ENCODE measurements at regions not wholly inside any gene's neighbourhood (a gene's known extent, or its start where the extent isn't known, plus 50 kb on each side); places are given as distances from the start of the nearest gene placed in this dataset.

- H3K4me1 Mint-ChIP-seq (ENCODE audit: unreplicated experiment): peaks cover 6% of the 10 kb centered on the region
- H3K4me3 Mint-ChIP-seq (ENCODE audit: unreplicated experiment): no peak overlapping the region
Observed at GRCh38 chr6:137761487-137761886, 105.6 kb upstream of the TNFAIP3 start.

DNA sequence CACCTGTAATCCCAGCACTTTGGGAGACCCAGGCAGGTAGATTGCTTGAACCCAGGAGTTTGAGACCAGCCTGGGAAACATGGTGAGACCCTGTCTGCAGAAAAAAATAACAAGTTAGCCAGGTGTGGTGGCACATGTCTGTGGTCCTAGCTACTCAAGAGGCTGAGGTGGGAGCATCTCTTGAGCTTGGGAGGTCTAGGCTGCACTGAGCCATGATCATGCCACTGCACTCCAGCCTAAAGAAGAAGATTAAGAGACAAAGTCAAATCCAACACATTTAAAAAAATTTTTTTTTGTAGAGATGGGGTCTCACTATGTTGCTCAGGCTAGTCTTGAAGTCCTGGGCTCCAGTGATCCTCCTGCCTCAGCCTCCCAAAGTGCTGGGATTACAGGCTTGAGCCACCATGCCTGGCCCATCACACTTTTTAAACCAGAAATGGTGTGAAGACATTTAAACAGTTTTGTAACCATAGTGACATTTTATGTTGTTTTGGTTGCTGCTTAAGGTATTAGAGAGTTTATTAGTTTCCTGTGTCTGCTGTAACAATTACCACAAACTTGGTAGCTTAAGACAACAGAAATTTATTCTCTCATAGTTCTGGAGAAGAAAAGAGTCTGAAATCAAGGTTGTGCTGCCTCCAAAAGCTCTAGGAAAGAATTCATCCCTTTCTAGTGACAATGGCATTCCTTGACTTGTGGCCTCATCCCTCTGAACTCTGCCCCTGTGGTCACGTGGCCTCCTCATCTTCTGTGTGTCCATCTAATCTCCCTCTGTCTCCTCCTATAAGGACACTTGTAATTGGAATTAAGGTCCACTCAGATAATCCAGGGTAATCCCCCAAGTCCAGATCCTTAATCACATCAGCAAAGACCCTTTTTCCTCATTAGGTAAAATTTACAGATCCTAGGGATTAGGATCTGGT lies 104.6 kb upstream of the TNFAIP3 start:
- Mint-ChIP-seq H3K36me3 (ENCODE audit: unreplicated experiment) (no peaks in the 10 kb centered on the region), H3K9me3 (ENCODE audit: unreplicated experiment) (peaks cover 5% of the 10 kb centered on the region), H3K27ac (ENCODE audit: unreplicated experiment) (no peak overlapping the region), H3K27me3 (ENCODE audit: unreplicated experiment) (no peaks in the 10 kb centered on the region), H3K4me3 (ENCODE audit: unreplicated experiment) (no peak overlapping the region), H3K4me1 (ENCODE audit: unreplicated experiment) (peaks cover 6% of the 10 kb centered on the region)
- DNase-seq (ENCODE audit: extremely low spot score, unreplicated experiment): no peak
- TF ChIP-seq, protein P1, sequence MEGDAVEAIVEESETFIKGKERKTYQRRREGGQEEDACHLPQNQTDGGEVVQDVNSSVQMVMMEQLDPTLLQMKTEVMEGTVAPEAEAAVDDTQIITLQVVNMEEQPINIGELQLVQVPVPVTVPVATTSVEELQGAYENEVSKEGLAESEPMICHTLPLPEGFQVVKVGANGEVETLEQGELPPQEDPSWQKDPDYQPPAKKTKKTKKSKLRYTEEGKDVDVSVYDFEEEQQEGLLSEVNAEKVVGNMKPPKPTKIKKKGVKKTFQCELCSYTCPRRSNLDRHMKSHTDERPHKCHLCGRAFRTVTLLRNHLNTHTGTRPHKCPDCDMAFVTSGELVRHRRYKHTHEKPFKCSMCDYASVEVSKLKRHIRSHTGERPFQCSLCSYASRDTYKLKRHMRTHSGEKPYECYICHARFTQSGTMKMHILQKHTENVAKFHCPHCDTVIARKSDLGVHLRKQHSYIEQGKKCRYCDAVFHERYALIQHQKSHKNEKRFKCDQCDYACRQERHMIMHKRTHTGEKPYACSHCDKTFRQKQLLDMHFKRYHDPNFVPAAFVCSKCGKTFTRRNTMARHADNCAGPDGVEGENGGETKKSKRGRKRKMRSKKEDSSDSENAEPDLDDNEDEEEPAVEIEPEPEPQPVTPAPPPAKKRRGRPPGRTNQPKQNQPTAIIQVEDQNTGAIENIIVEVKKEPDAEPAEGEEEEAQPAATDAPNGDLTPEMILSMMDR (IDR thresholded peaks at IDR 0.05): no peak

More at GRCh38 chr6:137761487-137761886, 105.6 kb upstream of the TNFAIP3 start:
- Mint-ChIP-seq H3K9me3 (ENCODE audit: unreplicated experiment) (no peaks in the 10 kb centered on the region), H3K27ac (ENCODE audit: unreplicated experiment) (no peak overlapping the region), H3K36me3 (ENCODE audit: unreplicated experiment) (no peaks in the 10 kb centered on the region), H3K27me3 (ENCODE audit: unreplicated experiment) (no peaks in the 10 kb centered on the region)
- TF ChIP-seq, protein P1 (IDR thresholded peaks at IDR 0.05): no peak
- DNase-seq (ENCODE audit: extremely low spot score, unreplicated experiment): no peak

DNA sequence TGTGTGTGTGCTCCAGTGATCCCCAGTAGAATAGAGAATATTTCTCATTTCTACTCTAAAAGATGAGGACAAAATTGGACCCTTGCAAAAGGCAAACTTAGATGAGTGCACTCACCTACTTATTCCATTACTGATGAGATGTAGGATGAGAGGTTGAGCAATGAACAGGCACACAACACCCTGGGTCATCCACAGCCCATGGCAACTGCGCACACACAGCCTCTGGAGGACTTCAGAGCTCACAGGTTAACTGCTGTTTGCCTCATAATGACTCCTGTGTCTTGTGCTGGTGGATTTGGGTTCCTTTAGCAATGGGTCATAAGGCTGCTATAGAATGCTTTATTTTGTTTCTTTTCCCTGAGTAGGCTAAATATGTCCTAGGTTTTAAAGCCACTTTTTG lies 103.6 kb upstream of the TNFAIP3 start:
- Mint-ChIP-seq H3K9me3 (ENCODE audit: unreplicated experiment) (peaks cover 8% of the 10 kb centered on the region), H3K4me3 (ENCODE audit: unreplicated experiment) (no peak overlapping the region), H3K36me3 (ENCODE audit: unreplicated experiment) (no peaks in the 10 kb centered on the region), H3K4me1 (ENCODE audit: unreplicated experiment) (peaks cover 11% of the 10 kb centered on the region), H3K27me3 (ENCODE audit: unreplicated experiment) (no peaks in the 10 kb centered on the region), H3K27ac (ENCODE audit: unreplicated experiment) (no peak overlapping the region)
- DNase-seq (ENCODE audit: extremely low spot score, unreplicated experiment): no peak
- TF ChIP-seq, protein P1 (IDR thresholded peaks at IDR 0.05): no peak

DNA sequence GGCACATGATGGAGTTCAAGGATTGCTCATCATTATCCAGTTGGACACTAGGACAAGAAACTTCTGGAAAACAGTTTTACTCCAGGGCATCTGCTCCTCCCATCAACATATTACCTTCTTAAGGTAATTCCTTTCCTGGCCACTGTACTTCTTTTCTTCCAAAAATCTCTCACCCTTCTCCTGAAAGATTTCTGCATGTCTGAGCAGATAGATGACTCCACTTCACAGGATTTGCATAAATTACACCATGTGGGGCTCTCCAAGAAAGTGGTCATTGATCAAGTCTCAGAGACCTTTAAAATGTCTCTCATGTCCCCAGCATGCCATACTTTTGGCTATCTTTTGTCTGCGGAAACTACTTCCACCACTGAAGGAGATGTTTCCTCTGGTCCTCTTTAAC lies 103.2 kb upstream of the TNFAIP3 start:
- no peak overlapping the region for H3K4me3 Mint-ChIP-seq (ENCODE audit: unreplicated experiment)
- no peaks in the 10 kb centered on the region for H3K27me3 Mint-ChIP-seq (ENCODE audit: unreplicated experiment)
- DNase-seq (ENCODE audit: extremely low spot score, unreplicated experiment): no peak
- H3K27ac Mint-ChIP-seq (ENCODE audit: unreplicated experiment): no peak overlapping the region
- TF ChIP-seq, protein P1 (IDR thresholded peaks at IDR 0.05): no peak
- H3K36me3 Mint-ChIP-seq (ENCODE audit: unreplicated experiment): no peaks in the 10 kb centered on the region
- peaks cover 11% of the 10 kb centered on the region for H3K4me1 Mint-ChIP-seq (ENCODE audit: unreplicated experiment)
- peaks cover 8% of the 10 kb centered on the region for H3K9me3 Mint-ChIP-seq (ENCODE audit: unreplicated experiment)

GRCh38 chr6:137764464-137764863 lies 102.6 kb upstream of the TNFAIP3 start:
- TF ChIP-seq, protein P1 (IDR thresholded peaks at IDR 0.05): no peak
- Mint-ChIP-seq H3K4me1 (ENCODE audit: unreplicated experiment) (peaks cover 11% of the 10 kb centered on the region), H3K4me3 (ENCODE audit: unreplicated experiment) (no peak overlapping the region), H3K9me3 (ENCODE audit: unreplicated experiment) (peaks cover 8% of the 10 kb centered on the region), H3K36me3 (ENCODE audit: unreplicated experiment) (no peaks in the 10 kb centered on the region), H3K27ac (ENCODE audit: unreplicated experiment) (no peak overlapping the region), H3K27me3 (ENCODE audit: unreplicated experiment) (no peaks in the 10 kb centered on the region)
- DNase-seq (ENCODE audit: extremely low spot score, unreplicated experiment): no peak

Data from osteocyte (in vitro differentiated cells).